H9 (cell line): ENCODE measurements at regions not wholly inside any gene's neighbourhood (a gene's known extent, or its start where the extent isn't known, plus 50 kb on each side); places are given as distances from the start of the nearest gene placed in this dataset.

Experiments
- DNase-seq: peaks from one replicate; pipeline ENCODE4 v3.0.0-alpha.2; 2017
- H2AFZ ChIP-seq: one replicate; pipeline ENCODE4 v1.6.1; 2013; ENCODE audit warnings: mild to moderate bottlenecking, low read length, control low read depth, moderate library complexity
- H2AK5ac ChIP-seq: 2 replicates; pipeline ENCODE4 v1.6.1; 2013; ENCODE audit warnings: low read length, control low read depth, mixed read lengths; ENCODE audit not compliant: insufficient read length
- H2BK120ac ChIP-seq: one replicate; pipeline ENCODE4 v1.6.1; 2013; ENCODE audit warnings: low read depth, mild to moderate bottlenecking, low read length, control low read depth, inconsistent platforms; ENCODE audit not compliant: poor library complexity, severe bottlenecking
- H2BK12ac ChIP-seq: 2 replicates; pipeline ENCODE4 v1.6.1; 2013; ENCODE audit warnings: low read length, control low read depth, mixed read lengths, low read depth; ENCODE audit not compliant: insufficient read length
- H2BK15ac ChIP-seq: 2 replicates; pipeline ENCODE4 v1.6.1; 2013; ENCODE audit warnings: low read depth, low read length, control low read depth
- H2BK20ac ChIP-seq: one replicate; pipeline ENCODE4 v1.6.1; 2013; ENCODE audit warnings: low read depth, mild to moderate bottlenecking, low read length, control low read depth, inconsistent platforms; ENCODE audit not compliant: poor library complexity, severe bottlenecking
- H2BK5ac ChIP-seq: 2 replicates; pipeline ENCODE4 v1.6.1; 2013; ENCODE audit warnings: low read length, control low read depth, mixed read lengths; ENCODE audit not compliant: insufficient read length
- H3K14ac ChIP-seq: 2 replicates; pipeline ENCODE4 v1.6.1; 2013; ENCODE audit warnings: low read length, control low read depth; ENCODE audit not compliant: insufficient read depth
- H3K18ac ChIP-seq: 2 replicates; pipeline ENCODE4 v1.6.1; 2013; ENCODE audit warnings: low read depth, mild to moderate bottlenecking, mixed read lengths, low read length, control low read depth; ENCODE audit not compliant: insufficient read length
- H3K23ac ChIP-seq: 2 replicates; pipeline ENCODE4 v1.6.1; 2013; ENCODE audit warnings: low read length, control low read depth, mixed read lengths, low read depth; ENCODE audit not compliant: insufficient read length
- H3K23me2 ChIP-seq: 2 replicates; pipeline ENCODE4 v1.6.1; 2013; ENCODE audit warnings: low read depth, mild to moderate bottlenecking, mixed read lengths, low read length, control low read depth; ENCODE audit not compliant: insufficient read length, poor library complexity, severe bottlenecking
- H3K27ac ChIP-seq: 2 replicates; pipeline ENCODE4 v1.5.1; 2013; ENCODE audit warnings: low read length, control low read depth, mixed read lengths, low read depth; ENCODE audit not compliant: insufficient read length
- H3K27me3 ChIP-seq: 2 replicates; pipeline ENCODE4 v1.6.1; 2013; ENCODE audit warnings: low read length, control low read depth, inconsistent platforms; ENCODE audit not compliant: insufficient read depth
- H3K4ac ChIP-seq: 2 replicates; pipeline ENCODE4 v1.6.1; 2013; ENCODE audit warnings: low read depth, mild to moderate bottlenecking, control low read depth, inconsistent platforms, low read length, moderate library complexity
- H3K4me1 ChIP-seq: 2 replicates; pipeline ENCODE4 v1.6.1; 2013; ENCODE audit warnings: low read length, control low read depth, inconsistent platforms; ENCODE audit not compliant: insufficient read depth
- H3K4me2 ChIP-seq: 2 replicates; pipeline ENCODE4 v1.6.1; 2013; ENCODE audit warnings: low read length, control low read depth, mixed read lengths; ENCODE audit not compliant: insufficient read length, insufficient read depth
- H3K56ac ChIP-seq: 2 replicates; pipeline ENCODE4 v1.6.1; 2013; ENCODE audit warnings: low read depth, mild to moderate bottlenecking, mixed read lengths, low read length, control low read depth; ENCODE audit not compliant: insufficient read length
- H3K79me1 ChIP-seq: 2 replicates; pipeline ENCODE4 v1.6.1; 2013; ENCODE audit warnings: low read depth, mild to moderate bottlenecking, moderate library complexity, low read length, control low read depth, inconsistent platforms; ENCODE audit not compliant: insufficient read depth, poor library complexity, severe bottlenecking
- H3K79me2 ChIP-seq: 2 replicates; pipeline ENCODE4 v1.6.1; 2013; ENCODE audit warnings: low read length, control low read depth, inconsistent platforms; ENCODE audit not compliant: insufficient read depth
- H3K9ac ChIP-seq: 2 replicates; pipeline ENCODE4 v1.6.1; 2013; ENCODE audit warnings: low read length, control low read depth, mixed read lengths; ENCODE audit not compliant: insufficient read length; ENCODE audit errors: extremely low read depth
- H3K9me3 ChIP-seq: one replicate; pipeline ENCODE4 v1.6.1; 2013; ENCODE audit warnings: low read depth, low read length, inconsistent platforms; ENCODE audit not compliant: control insufficient read depth
- H3T11ph ChIP-seq: one replicate; pipeline ENCODE4 v1.6.1; 2013; ENCODE audit warnings: mild to moderate bottlenecking, low read length, control low read depth, inconsistent platforms
- H4K20me1 ChIP-seq: one replicate; pipeline ENCODE4 v1.6.1; 2013; ENCODE audit not compliant: control insufficient read depth, insufficient read length, insufficient read depth
- H4K5ac ChIP-seq: 2 replicates; pipeline ENCODE4 v1.6.1; 2013; ENCODE audit warnings: low read depth, mild to moderate bottlenecking, mixed read lengths, low read length, control low read depth; ENCODE audit not compliant: insufficient read length
- H4K8ac ChIP-seq: replicated peaks from 2 replicates; pipeline ENCODE4 v1.6.1; 2013; ENCODE audit warnings: low read length, control low read depth, mixed read lengths, low read depth; ENCODE audit not compliant: insufficient read length
- H4K91ac ChIP-seq: 2 replicates; pipeline ENCODE4 v1.6.1; 2013; ENCODE audit warnings: low read depth, mild to moderate bottlenecking, moderate library complexity, mixed read lengths, low read length, control low read depth; ENCODE audit not compliant: insufficient read length
- H3K27ac Mint-ChIP-seq, 3 experiments: 2 replicates in 2 of 3; 3 replicates in 1 of 3; pipeline ENCODE4 v1.8.0; 2020 to 2021; ENCODE audit warnings: mixed read lengths in 3 of 3, mild to moderate bottlenecking in 1 of 3, moderate library complexity in 1 of 3
- H3K27me3 Mint-ChIP-seq: 2 replicates; pipeline ENCODE4 v1.8.0; 2021; ENCODE audit warnings: low read depth, mild to moderate bottlenecking, moderate library complexity, mixed read lengths
- H3K36me3 Mint-ChIP-seq, 3 experiments: 2 replicates in 2 of 3; 3 replicates in 1 of 3; pipeline ENCODE4 v1.8.0; 2020 to 2021; ENCODE audit warnings: low read depth in 3 of 3, mixed read lengths in 3 of 3; ENCODE audit not compliant: insufficient read depth in 1 of 3
- H3K4me1 Mint-ChIP-seq, 2 experiments: 2 replicates each; pipeline ENCODE4 v1.8.0; 2020; ENCODE audit warnings: mixed read lengths in 2 of 2
- H3K4me3 Mint-ChIP-seq, 2 experiments: 2 replicates in 1 of 2; 3 replicates in 1 of 2; pipeline ENCODE4 v1.8.0; 2020 to 2021; ENCODE audit warnings: mild to moderate bottlenecking in 2 of 2, mixed read lengths in 2 of 2, moderate library complexity in 1 of 2
- H3K9me3 Mint-ChIP-seq, 2 experiments: 2 replicates in 1 of 2; 3 replicates in 1 of 2; pipeline ENCODE4 v1.8.0; 2020; ENCODE audit warnings: mild to moderate bottlenecking in 2 of 2, mixed read lengths in 2 of 2, moderate library complexity in 1 of 2
- CTCF ChIP-seq: fragments of 200-600 bp; sonication (generic); conservative IDR thresholded peaks from 3 replicates; pipeline ENCODE4 v1.8.0; 2021; ENCODE audit warnings: antibody characterized with exemption, mild to moderate bottlenecking

- no peak overlapping the region for H2BK120ac ChIP-seq
- H3K4me1 ChIP-seq, result no peaks in the 10 kb centered on the region
- H2AK5ac ChIP-seq, result no peak overlapping the region
- Mint-ChIP-seq H3K27ac (no peak overlapping the region), H3K36me3 (no peaks in the 10 kb centered on the region), H3K4me3 (no peak overlapping the region), H3K4me1 (peaks cover 3 to 4% of the 10 kb centered on the region in 2 experiments), H3K9me3 (no peaks in the 10 kb centered on the region), H3K27me3 (no peaks in the 10 kb centered on the region)
- H3K27ac ChIP-seq, result no peak overlapping the region
- no peaks in the 10 kb centered on the region for H4K20me1 ChIP-seq
- H4K91ac ChIP-seq, result no peak overlapping the region
- H3T11ph ChIP-seq, result no peak overlapping the region
- no peaks in the 10 kb centered on the region for H3K79me1 ChIP-seq
- H3K23ac ChIP-seq, result no peak overlapping the region
- no peak overlapping the region for H3K9ac ChIP-seq
- no peak overlapping the region for H3K4me2 ChIP-seq
- H4K8ac ChIP-seq, result no peak overlapping the region
- H4K5ac ChIP-seq, result no peak overlapping the region
- no peak overlapping the region for H2BK15ac ChIP-seq
- no peak overlapping the region for H3K4ac ChIP-seq
- no peaks in the 10 kb centered on the region for H3K79me2 ChIP-seq
- no peak overlapping the region for H3K56ac ChIP-seq
- H3K23me2 ChIP-seq, result no peaks in the 10 kb centered on the region
- TF ChIP-seq CTCF, result no peak
- no peak overlapping the region for H2BK5ac ChIP-seq
- H2BK12ac ChIP-seq, result no peak overlapping the region
- H3K9me3 ChIP-seq, result no peaks in the 10 kb centered on the region
- no peak for DNase-seq
- H2AFZ ChIP-seq, result no peak overlapping the region
- H3K18ac ChIP-seq, result no peak overlapping the region
- no peak overlapping the region for H3K14ac ChIP-seq
- no peaks in the 10 kb centered on the region for H3K27me3 ChIP-seq
- H2BK20ac ChIP-seq, result no peak overlapping the region
Observed at GRCh38 chr1:208759255-208759654, 515.1 kb upstream of the PLXNA2 start.
